ENCODE measurements at regions not wholly inside any gene's neighbourhood (a gene's known extent, or its start where the extent isn't known, plus 50 kb on each side); places are given as distances from the start of the nearest gene placed in this dataset.

- TF ChIP-seq CTCF (conservative IDR thresholded peaks at IDR 0.05; ENCODE audit: low read depth, low read length) (no peak), EZH2 (IDR thresholded peaks at IDR 0.05; ENCODE audit: low read length, unreplicated experiment) (no peak), EZH2phosphoT487 (IDR thresholded peaks at IDR 0.05; ENCODE audit: borderline replicate concordance, low read length) (no peak)
Observed at GRCh38 chrX:2618516-2618915, 72.6 kb upstream of the CD99 start.
